Ishikawa (cell line): ENCODE measurements at regions not wholly inside any gene's neighbourhood (a gene's known extent, or its start where the extent isn't known, plus 50 kb on each side); places are given as distances from the start of the nearest gene placed in this dataset.

Experiments used
- CEBPB ChIP-seq: IDR thresholded peaks from 2 replicates; pipeline ENCODE4 v1.6.1; 2012
- CREB1 ChIP-seq: IDR thresholded peaks from 2 replicates; pipeline ENCODE4 v1.6.1; 2012; ENCODE audit warnings: low read depth
- EGR1 ChIP-seq: IDR thresholded peaks from 2 replicates; pipeline ENCODE4 v1.6.1; 2012
- EP300 ChIP-seq: IDR thresholded peaks from 2 replicates; pipeline ENCODE4 v1.6.1; 2012; ENCODE audit warnings: borderline replicate concordance
- FOXM1 ChIP-seq: IDR thresholded peaks from 2 replicates; pipeline ENCODE4 v1.6.1; 2012; ENCODE audit warnings: low read depth, borderline replicate concordance
- NFIC ChIP-seq: IDR thresholded peaks from 2 replicates; pipeline ENCODE4 v1.6.1; 2012
- RAD21 ChIP-seq: IDR thresholded peaks from 2 replicates; pipeline ENCODE4 v1.6.1; 2012; ENCODE audit warnings: low read depth
- TAF1 ChIP-seq: IDR thresholded peaks from 2 replicates; pipeline ENCODE4 v1.6.1; 2012; ENCODE audit warnings: low read depth, mild to moderate bottlenecking
- TCF12 ChIP-seq: IDR thresholded peaks from 2 replicates; pipeline ENCODE4 v1.6.1; 2012; ENCODE audit warnings: low read depth
- TEAD4 ChIP-seq: IDR thresholded peaks from 2 replicates; pipeline ENCODE4 v1.6.1; 2012
- USF1 ChIP-seq: IDR thresholded peaks from 2 replicates; pipeline ENCODE4 v1.6.1; 2012
- YY1 ChIP-seq: IDR thresholded peaks from 2 replicates; pipeline ENCODE4 v1.6.1; 2012; ENCODE audit warnings: low read depth
- ZBTB7A ChIP-seq: IDR thresholded peaks from 2 replicates; pipeline ENCODE4 v1.6.1; 2012; ENCODE audit warnings: low read depth
- TF ChIP-seq, protein P1 (sequence below): IDR thresholded peaks from 2 replicates; pipeline ENCODE4 v1.6.1; 2012; ENCODE audit warnings: low read depth, mild to moderate bottlenecking
- TF ChIP-seq, protein P2 (sequence below): IDR thresholded peaks from 2 replicates; pipeline ENCODE4 v1.6.1; 2012

- no peak for TF ChIP-seq TAF1
- no peak for TF ChIP-seq NFIC
- no peak for TF ChIP-seq EP300
- TF ChIP-seq CEBPB, result no peak
- TF ChIP-seq CREB1, result no peak
- TF ChIP-seq, protein P1, sequence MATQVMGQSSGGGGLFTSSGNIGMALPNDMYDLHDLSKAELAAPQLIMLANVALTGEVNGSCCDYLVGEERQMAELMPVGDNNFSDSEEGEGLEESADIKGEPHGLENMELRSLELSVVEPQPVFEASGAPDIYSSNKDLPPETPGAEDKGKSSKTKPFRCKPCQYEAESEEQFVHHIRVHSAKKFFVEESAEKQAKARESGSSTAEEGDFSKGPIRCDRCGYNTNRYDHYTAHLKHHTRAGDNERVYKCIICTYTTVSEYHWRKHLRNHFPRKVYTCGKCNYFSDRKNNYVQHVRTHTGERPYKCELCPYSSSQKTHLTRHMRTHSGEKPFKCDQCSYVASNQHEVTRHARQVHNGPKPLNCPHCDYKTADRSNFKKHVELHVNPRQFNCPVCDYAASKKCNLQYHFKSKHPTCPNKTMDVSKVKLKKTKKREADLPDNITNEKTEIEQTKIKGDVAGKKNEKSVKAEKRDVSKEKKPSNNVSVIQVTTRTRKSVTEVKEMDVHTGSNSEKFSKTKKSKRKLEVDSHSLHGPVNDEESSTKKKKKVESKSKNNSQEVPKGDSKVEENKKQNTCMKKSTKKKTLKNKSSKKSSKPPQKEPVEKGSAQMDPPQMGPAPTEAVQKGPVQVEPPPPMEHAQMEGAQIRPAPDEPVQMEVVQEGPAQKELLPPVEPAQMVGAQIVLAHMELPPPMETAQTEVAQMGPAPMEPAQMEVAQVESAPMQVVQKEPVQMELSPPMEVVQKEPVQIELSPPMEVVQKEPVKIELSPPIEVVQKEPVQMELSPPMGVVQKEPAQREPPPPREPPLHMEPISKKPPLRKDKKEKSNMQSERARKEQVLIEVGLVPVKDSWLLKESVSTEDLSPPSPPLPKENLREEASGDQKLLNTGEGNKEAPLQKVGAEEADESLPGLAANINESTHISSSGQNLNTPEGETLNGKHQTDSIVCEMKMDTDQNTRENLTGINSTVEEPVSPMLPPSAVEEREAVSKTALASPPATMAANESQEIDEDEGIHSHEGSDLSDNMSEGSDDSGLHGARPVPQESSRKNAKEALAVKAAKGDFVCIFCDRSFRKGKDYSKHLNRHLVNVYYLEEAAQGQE, result no peak
- TF ChIP-seq USF1, result no peak
- TF ChIP-seq ZBTB7A, result no peak
Measured at GRCh38 chr6:105488516-105489215, 85.8 kb upstream of the PREP start.

DNA sequence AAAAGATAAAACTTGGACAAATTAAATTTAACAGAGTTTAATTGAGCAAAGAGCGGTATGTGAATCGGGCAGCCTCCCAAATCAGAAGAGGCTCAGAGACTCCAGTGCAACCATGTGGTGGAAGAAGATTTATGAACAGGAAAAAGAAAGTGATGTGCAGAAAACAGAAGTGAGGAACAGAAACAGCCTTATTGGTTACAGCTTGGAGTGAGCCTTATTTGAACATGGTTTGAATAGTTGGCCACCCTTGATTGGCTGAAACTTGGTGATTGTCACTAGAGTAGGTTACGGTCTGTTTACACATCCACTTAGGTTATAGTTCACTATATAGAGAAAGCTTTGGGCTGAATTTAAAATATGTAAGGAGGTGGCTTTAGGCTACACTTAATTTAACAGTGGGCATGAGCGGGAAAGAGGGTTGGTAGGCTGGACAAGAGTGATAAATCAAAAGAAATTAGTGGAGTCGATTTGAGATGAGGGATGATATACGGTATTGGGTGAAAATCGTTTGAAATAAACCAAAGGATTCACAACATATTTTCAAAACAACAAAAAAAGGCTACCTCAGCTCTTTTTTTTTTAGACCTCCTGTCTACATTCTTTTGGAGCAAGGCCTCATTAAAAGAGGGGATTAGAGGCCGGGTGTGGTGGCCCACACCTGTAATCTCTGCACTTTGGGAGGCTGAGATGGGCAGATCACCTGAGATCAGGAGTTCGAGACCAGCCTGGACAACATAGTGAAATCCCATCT, 84.3 kb upstream of the PREP start:
- no peak for TF ChIP-seq TCF12
- TF ChIP-seq RAD21, result no peak
- TF ChIP-seq EGR1, result no peak
- TF ChIP-seq, protein P2, sequence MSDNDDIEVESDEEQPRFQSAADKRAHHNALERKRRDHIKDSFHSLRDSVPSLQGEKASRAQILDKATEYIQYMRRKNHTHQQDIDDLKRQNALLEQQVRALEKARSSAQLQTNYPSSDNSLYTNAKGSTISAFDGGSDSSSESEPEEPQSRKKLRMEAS, result no peak
- no peak for TF ChIP-seq USF1
- no peak for TF ChIP-seq CEBPB
- no peak for TF ChIP-seq TEAD4
- TF ChIP-seq ZBTB7A, result no peak
- TF ChIP-seq, protein P1, result no peak
- TF ChIP-seq TAF1, result no peak
- no peak for TF ChIP-seq YY1
- TF ChIP-seq CREB1, result no peak
- no peak for TF ChIP-seq EP300
- no peak for TF ChIP-seq FOXM1
- TF ChIP-seq NFIC, result no peak

GRCh38 chr6:105485456-105485855, 82.6 kb upstream of the PREP start:
- TF ChIP-seq USF1 (no peak), CREB1 (no peak), TAF1 (no peak), CEBPB (no peak), TEAD4 (no peak), TCF12 (no peak), NFIC (no peak), EP300 (no peak), FOXM1 (no peak), ZBTB7A (no peak), EGR1 (no peak), YY1 (no peak), RAD21 (no peak)
- TF ChIP-seq, protein P1, result no peak
- TF ChIP-seq, protein P2, result no peak
